ENCODE measurements at regions not wholly inside any gene's neighbourhood (a gene's known extent, or its start where the extent isn't known, plus 50 kb on each side); places are given as distances from the start of the nearest gene placed in this dataset. TPM values are rescaled to one million over a fixed set of nuclear protein-coding genes. Genes with fewer than 3 reads are reported as not detected.

Small RNA genes in the stretch of these regions (small RNA-seq; reads per million reads assigned to genes)
- not detected for gene RF00017 (ENCODE audit: insufficient read depth, insufficient read length, low read depth, low replicate concordance)
- gene RF00601 (ENCODE audit: insufficient read depth, insufficient read length, low read depth, low replicate concordance) = not detected

Data from endothelial cell of umbilical vein (primary cell).